A673 (cell line): ENCODE measurements at regions not wholly inside any gene's neighbourhood (a gene's known extent, or its start where the extent isn't known, plus 50 kb on each side); places are given as distances from the start of the nearest gene placed in this dataset.

Experiments
- CTCF ChIP-seq: fragments of 300-800, 200-600 bp; sonication (generic); conservative IDR thresholded peaks from 2 replicates; pipeline ENCODE4 v1.5.1; 2017; ENCODE audit warnings: low read depth, mild to moderate bottlenecking, antibody characterized with exemption, low read length, moderate library complexity, mixed read lengths
- EZH2 ChIP-seq: fragments of 200-600 bp; sonication (generic); IDR thresholded peaks from 2 replicates; pipeline ENCODE4 v1.6.1; 2017; ENCODE audit warnings: borderline replicate concordance, low read depth, mild to moderate bottlenecking, mixed read lengths, antibody characterized with exemption, low read length; ENCODE audit not compliant: poor library complexity, severe bottlenecking

DNA sequence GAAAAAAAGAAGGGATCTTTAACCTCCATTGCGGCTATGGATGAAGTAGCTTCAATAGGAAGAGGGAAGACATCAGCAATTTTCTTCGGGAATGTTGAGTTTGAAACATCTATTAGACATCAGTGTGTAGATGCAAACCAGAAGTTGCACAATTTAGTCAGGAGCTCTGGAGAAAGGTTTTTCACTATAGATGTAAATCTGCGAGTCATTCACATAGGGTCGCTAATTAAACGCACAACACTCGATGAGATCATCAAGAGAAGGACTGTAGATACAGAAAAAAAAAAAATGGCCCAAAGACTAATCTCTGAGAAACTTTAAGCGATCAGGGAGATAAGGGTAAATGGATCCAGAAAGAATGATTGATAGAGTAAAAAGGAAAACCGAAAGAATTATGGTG is 61.7 kb upstream of the TES start:
- no peak for TF ChIP-seq CTCF
- TF ChIP-seq EZH2: no peak
